ENCODE measurements at regions not wholly inside any gene's neighbourhood (a gene's known extent, or its start where the extent isn't known, plus 50 kb on each side); places are given as distances from the start of the nearest gene placed in this dataset.

DNA sequence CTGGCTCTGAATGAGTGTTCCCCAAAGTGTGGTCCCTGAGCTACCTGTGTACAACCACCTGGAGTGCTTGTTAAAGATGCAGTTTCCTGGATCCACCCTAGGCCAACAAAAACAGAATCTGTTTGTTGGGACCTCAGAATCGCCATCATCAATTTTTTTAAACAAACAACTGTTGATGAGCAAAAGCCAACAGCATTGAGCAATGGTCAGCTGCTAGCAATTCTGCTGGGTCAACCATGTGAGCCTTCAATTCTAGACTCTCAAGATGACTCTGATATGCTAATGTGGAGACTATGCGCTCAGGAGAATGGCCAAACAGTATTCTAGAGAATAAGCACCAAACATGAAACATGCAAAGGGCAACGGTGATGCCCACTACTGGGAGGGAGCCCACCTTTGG lies 64.4 kb upstream of the IYD start:
- TF ChIP-seq POLR2AphosphoS5 (IDR thresholded peaks at IDR 0.05; ENCODE audit: low read depth, low read length) (no peak), POLR2A (IDR thresholded peaks at IDR 0.05; ENCODE audit: low read depth, low read length) (no peak)

Measured in GM12892 (cell line).